NCI-H82 (cell line): ENCODE measurements at regions not wholly inside any gene's neighbourhood (a gene's known extent, or its start where the extent isn't known, plus 50 kb on each side); places are given as distances from the start of the nearest gene placed in this dataset.
"Not testable (repeated sequence)": the region's sequence is repeated elsewhere in the genome, so short reads cannot be mapped to it uniquely, and the experiment has no call there.

Experiments
- DNase-seq: peaks from one replicate; lab custom pipeline; 2025; lab: John Stamatoyannopoulos, UW

DNA sequence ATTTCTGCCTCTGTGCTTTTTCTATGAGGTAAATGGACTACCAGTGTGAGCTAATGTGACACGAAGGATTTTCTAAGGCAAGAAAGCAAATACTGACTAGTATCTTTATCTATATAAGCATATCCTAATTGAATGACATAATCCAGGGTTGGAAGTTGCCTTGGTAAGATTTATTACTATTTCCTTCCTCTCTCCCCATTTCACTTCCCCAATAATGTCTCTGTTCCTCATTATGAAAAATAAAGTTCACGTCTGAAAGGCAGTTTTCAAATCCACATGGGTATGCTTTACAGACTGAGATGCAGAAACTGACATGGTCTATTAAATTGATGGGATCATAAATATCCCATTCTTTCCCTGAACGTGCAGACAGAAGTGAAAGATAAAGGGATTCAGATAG lies 86.0 kb downstream of the DTWD1 start:
- DNase-seq = no peak

DNA sequence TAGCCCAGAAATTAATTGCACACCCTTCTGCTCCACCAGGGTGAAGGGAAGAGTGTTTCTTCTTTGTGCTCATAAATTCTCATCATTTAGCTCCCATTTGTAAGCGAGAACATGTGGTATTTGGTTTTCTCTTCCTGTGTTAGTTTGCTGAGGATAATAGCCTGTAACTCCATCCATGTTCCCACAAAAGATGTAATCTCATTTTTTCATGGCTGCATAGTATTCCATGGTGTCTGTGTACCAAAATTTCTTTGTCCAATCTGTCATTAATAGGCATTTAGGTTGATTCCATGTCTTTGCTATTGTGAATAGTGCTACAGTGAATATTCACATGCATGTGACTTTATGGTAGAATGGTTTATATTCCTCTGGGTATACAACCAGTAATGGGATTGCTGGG lies 86.8 kb downstream of the DTWD1 start:
- DNase-seq = no peak

DNA sequence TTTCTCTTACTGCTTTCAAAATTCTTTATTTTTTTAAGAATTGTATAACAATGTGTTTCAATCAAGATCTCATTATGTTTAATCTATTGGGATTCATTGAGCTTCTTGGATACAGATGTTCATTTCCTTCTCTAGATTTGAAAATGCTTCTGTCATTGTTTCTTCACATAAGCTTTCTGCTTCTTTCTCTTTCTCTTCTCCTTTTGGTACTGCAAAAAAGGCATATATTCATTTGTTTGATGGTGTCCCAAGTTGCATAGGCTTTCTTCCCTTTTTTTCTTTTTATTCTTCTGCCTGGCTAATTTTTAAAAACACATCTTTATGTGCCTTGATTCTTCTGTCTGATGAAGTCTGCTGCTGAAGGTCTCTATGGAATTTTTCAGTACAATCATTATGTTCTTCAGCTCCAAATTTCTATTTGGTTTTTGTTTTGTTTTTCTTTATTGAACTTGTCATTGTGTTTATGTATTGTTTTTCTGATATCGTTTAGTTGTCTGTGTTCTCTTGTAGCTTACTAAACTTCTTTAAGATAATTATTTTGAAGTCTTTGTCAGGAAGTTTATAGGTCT lies 88.9 kb downstream of the DTWD1 start:
- DNase-seq = no peak

DNA sequence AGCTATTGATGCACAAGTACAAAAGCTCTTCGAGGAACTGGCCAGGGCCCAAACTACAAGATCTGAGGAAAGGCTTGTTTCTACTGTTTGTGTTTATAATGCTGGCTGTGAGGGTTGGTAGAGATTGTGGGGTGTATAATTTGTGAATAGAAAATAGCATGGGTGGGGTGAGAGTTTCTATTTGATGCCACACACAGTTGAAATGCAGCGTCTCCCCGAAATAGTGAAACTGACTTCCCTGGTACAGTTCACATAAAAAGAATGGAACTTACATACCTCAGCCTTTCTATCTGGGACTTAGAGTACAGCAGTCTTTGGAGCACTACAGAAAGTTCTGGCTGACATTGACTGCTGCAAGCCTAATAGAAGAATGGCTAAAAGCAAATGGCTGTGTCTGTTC lies 91.3 kb downstream of the DTWD1 start:
- DNase-seq = no peak

DNA sequence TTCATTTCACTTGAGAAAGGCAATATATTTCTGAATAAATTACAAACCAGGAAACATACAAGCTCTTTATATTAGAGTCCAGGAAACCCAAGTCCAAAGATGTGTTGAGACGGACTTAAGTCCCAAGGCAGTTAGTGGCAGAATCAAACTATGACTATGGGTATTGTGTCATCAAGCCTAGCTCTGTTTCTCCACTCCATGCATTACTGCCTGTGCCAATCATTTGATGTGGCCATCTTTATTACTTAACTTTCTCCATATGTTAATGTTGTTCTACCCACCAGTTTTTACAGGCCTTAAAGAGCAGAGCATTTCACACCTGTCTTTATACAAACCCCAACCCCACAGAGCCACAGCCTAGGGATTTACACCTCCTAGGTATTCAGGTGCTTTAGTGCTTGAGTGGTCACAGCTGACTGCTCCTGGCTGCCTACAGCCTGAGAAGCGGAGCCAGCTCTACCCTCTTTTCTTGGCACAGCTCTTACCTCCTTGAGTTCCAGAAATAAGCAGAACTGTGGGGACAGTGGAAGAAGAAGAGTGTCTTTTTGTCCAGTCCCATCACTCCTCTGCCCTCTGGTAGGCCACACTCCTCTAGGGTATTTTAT lies 92.1 kb downstream of the DTWD1 start:
- no peak for DNase-seq

DNA sequence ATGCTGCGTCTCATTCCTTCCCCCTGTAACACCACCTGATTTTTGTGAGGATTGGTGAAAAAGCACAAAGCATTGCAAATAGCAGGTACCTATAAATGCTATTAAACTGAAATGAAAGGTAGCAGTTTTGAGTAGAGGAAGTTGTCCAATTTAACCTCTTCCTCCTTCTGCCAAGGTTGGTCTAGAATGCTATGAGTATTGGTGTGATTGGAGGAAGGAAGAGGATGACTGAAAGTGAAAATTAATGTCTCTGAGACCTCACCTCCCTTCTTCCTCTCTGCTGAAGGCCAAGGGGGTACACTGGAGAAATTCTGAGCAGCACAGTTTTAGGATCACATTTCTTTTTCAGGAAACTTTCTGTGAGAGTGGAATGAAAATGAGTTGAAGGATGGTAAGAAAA lies 94.4 kb downstream of the DTWD1 start:
- no peak for DNase-seq

DNA sequence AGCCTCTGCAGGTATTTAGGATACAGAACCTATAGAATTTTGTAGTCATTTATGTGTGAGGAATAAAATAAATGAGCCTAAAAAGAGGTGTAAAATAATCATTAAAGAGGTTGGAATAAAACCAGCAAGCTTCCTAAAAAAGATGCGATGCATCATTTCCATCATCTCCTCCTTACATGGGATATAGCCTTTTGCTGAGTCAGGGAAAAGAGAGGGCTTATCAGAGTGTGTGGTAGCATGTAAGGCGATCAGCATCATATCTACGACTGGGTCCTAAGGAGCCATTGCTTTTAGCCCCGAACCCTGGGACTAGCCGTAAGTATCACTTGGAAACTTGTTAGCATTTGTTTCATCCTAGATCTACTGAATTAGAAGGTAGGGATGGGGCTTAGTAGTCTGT lies 94.9 kb downstream of the DTWD1 start:
- no peak for DNase-seq

DNA sequence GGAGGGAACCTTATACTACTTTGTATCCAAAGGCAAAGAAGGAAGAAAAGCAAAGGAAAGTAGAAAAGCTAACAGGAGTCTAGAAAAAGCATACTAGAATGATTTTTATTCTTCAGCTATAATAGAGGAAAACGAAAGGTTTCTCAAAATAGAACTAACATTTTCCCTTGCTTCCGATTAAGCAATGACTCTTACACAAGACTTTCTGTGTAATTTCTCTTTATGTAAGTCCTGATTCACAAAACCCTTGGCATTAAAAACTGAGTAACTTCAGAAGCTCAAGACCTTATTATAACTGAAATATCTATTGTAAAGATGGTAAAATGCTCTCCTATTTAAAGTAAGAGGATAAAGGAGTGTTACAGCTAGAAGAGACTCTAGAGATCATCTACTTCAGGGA lies 97.4 kb downstream of the DTWD1 start:
- DNase-seq = no peak

DNA sequence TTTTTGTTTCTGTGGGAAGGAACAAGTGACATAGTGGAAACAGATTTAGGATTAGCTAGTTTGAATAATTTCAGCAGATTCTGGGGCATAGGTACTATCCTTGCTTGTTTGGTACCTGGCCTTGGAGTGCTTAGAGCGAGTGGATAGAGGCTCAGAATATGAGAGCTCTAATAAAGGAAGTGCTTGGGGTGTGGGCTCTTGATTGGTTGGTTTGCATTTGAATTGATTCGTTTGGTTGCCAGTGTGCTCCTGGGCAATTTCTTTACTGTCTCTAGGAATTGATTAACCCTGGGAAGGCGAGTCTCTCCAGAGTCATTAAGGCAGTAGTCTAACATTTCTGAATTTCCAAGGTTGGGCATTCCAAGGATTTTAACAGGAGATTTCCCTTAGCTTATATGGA lies 98.0 kb downstream of the DTWD1 start:
- no peak for DNase-seq

DNA sequence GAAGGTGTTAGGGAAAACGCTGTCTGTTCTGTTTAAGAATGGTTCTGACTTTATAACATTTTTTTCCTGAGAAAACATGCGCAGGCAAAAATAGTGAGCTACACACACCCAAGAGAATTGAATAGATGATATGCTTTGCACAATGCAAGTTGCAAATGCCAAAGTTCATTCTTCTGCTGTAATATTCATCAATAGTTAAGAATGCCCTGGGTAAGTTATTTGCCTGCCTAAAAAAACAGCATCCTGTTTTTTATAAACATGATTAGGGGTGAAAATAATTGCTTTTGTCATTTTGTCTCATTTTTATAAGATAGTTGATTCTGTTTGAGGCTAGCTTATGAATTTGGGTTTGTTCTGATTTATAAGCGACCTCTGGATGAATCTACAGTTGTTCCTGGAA lies 99.4 kb downstream of the DTWD1 start:
- no peak for DNase-seq

DNA sequence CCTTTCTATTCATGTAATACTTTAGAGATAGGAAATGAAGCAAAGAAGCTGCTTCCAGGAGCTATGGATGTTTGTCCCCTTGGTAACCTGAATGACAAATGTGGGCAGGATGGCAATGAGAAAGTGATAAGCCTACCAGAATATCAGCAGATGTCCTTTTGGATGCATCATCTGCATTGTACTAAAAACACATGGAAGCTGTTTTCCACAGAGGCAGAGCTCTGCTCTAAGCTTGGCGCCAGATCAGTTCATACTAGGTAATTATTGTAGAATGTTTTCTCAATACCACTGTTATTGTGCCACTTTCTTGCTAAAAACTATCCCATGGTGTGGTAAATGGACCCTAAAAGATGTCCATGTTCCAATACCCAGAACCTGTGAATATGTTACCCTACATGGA lies 100.2 kb downstream of the DTWD1 start:
- DNase-seq = no peak

DNA sequence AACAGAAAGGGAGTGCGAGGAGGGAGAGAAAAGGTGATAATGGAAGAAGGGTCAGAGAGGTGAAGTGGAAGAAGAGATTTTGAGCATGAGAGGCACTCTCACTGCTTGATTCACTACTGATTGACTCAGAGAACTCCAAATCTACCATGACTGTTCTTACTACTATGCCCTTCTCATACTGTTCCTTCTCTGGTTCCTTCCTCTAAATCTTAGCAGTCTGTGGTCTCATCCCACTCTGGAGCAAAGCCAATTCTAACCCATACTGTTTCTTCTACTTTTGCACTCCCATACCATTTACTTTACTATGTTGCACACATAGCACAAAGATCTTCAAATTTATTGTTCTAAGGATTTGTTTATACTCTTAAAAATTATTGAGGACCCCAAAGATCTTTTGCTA lies 100.8 kb downstream of the DTWD1 start:
- DNase-seq = no peak

DNA sequence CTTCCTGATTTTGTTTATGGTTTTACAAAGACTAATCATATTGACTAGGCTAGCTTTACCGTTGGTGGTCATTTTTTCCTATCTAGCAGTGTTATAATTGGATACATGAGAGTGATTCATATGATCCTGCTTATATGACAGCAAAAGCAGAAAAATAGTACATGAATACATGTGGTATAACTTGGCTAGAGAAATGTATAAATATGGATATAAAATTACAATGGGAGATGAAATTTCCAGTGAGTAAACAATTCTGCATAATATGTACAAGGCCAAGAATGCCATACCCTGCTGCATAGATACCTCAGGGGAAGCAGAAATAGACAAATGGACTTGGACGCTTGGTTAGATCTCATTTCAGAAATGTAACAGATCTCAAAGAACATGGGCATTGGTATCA lies 103.1 kb downstream of the DTWD1 start:
- no peak for DNase-seq

DNA sequence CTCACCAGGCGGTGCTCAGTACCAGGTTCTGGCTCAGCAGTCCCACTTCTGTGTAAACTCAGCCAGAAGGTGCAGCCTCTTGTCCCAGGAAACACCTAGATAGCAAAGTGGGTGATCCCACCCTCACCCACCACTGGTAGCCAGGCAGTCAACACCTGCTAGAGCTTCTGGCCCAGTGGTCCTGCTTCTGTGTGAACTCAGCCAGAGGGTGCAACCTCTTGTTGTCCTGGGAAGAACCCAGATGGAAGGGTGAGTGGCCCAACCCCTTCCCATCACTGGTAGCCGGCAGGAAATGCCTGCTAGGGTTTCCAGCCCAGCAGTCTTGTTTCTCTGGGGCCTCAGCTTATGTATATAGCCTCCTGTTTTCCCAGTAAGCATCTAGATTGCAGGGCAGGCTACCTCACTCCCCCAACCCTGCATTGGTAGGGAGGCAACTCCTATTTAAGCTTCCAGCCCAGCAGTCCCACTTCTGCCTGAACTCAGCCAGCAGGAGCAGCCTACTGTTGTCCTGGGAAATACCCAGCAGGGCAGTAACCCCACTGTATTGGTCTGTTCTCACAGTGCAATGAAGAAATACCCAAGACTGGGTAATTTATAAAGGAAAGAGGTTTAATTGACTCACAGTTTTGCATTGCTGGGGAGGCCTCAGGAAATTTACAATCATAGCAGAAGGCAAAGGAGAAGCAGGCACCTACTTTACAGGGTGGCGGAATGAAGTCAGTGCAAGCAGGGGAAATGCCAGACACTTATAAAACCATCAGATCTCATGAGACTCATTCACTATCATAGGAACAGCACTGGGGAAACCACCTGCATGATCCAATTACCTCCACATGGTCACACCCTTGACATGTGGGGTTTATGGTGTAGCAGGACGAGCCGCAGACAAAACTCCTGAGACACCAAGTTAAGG lies 110.6 kb downstream of the DTWD1 start:
- peak; percentile 80 for DNase-seq

DNA sequence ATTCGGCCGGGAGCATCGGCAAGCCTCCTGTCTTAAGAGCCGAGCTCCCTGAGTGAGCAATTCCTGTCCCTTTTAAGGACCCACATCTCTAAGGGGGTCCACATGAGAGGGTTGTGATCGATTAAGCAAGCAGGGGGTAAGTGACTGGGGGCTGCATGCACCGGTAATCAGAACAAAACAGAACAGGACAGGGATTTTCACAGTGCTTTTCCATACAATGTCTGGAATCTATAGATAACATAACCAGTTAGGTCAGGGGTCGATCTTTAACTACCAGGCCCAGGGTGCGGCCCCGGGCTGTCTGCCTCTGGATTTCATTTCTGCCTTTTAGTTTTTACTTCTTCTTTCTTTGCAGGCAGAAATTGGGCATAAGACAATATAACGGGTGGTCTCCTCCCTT lies 111.3 kb downstream of the DTWD1 start:
- not testable (repeated sequence) for DNase-seq

DNA sequence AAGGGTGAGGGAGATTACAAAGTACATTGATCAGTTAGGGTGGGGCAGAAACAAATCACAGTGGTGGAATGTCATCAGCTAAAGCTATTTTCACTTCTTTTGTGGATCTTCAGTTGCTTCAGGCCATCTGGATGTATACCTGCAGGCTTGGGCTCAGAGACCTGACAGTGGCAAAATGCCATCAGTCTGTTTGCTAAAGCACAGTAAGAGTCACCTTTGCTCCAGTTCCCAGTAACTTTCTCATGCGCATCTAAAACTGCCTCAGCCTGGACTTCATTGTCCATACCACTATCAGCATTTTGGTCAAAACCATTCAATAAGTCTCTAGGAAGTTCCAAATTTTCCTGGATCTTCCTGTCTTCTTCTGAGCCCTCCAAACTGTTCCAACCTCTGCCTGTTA lies 113.2 kb downstream of the DTWD1 start:
- DNase-seq = not testable (repeated sequence)

DNA sequence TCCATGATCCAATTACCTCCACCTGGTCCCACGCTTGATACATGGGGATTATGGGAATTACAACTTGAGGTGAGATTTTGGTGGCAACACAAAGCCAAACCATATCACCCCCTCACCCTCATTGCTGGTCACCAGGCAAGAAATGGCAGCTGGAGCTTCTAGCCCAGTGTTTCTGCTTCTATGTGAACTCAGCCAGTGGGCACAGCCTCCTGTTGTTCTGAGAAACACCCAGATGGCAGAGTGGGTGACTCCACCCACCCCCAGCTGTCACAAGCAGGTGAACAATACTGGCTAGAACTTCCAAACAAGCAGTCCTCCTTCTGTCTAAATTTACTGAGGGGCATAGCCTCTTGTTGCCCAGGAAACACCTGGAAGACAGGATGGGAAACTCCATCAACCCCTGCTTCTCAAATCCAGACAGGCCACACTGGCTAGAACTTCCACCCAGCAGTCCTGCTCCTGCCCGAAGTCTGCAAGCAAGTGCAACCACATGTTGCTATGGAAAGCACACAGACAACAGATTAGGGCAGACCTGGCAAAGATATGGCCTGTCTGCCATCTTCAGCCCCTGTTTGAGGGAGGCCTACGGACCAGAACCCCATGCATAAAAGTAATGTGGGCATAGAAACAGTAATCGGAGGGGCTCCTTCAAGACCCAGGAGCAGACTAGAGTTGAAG lies 114.1 kb downstream of the DTWD1 start:
- peak; percentile 93 for DNase-seq

DNA sequence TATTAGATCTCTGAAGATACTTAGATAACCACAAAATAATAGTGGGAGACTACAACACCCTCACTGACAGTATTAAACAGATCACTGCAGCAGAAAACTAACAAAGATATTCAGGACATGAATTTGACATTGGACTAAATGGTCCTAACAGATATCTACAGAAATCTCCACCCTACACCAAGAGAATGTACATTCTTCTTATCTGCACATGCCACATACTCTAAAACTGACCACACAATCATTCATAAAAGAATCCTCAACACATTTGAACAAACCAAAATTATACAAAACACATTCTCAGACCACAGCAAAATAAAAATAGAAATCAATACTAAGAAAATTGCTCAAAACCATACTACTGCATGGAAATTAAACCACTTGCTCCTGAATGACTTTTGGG lies 116.3 kb downstream of the DTWD1 start:
- DNase-seq = no peak

DNA sequence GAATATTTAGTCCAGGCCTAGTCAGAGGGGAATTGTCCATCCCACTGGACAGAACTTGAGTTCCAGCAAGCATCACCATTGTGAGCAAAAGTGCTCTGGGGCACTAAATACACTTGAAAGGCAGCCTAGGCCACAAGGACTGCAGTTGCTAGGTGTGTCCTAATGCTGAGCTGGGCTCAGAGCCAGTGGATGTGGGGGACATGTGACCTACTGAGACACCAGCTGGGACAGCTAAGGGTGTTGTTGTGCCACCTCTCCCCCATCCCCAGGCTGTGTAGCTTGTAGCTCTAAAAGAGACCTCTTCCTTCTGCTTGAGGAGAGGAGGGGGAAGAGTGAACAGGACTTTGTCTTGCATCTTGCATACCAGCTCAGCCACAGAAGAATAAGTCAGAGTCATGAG lies 120.9 kb downstream of the DTWD1 start:
- peak; percentile 41 for DNase-seq

DNA sequence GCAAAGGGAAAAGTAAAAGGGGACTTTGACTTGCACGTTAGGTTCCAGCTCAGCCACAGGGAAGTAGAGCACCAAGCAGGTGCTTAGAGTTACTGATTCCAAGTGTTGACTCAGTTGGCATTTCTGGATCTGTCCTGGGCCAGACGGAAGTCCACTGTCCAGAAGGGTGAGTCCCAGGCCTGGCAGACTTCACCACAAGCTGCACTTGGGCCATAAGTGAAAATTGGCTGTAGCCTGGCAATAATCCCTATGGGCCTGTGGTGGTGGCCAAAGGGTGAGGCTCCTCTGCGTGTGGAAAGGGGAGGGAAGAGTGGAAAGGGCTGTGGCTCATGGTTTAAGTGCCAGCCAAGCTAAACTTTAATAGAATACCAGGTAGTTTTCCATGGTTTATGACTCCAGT lies 121.5 kb downstream of the DTWD1 start:
- DNase-seq = no peak

DNA sequence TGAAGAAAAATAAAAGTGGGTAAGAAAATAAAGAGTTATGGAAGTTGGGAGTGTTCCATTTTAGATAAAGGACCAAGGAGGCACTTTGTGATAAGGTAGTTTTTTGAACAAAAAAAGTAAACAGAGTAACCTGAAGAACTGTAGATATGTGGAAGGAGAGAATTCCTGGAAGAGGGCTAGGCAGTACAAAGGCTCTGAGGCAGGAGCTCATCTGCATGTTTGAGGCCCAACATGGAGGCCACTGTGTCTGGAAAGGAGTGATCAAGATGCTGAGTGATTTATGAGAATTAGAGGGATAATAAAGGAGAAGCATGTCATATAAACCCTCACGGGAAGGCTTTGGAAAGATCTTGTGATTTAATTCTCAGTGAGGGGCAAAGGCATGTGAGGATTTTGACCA lies 126.5 kb downstream of the DTWD1 start:
- peak; percentile 7 for DNase-seq

DNA sequence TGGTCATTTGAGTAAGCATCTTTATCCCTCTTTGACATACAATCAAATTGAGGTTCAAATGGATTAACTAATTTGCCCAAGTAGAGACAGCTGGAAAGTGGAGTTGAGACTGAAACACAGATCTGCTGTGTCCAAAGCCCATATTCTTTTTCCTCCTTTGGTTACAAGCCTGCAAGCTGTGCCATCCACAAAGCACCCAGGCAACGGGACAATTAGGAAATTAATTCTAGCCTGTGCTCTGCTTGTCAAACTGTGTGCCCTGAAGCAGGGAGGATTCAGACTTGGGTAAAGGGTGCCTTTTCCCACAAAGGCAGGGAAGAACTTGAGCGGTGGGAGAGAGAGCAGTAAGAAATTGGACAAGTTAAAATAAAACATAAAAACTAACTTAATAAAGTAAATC lies 127.9 kb downstream of the DTWD1 start:
- DNase-seq = peak; percentile 36

DNA sequence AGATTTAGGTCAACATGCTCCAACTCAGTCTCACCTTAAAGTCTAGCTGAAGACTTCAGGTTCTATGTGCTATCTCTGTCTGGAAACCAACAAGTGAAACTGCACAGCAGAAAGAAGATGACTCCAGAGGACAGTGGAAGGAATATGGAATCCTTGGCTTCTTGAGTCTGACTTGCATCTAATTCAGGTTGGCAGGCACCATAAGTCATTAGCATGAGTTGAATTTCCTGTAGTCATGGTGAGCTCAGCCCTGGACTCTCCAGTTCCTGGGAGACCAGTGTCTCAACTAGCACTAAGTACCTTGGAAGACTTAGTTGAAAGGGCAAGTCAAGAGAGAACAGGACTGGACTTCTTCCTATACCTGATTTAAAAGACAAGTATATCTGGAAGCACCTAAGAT lies 129.7 kb downstream of the DTWD1 start:
- no peak for DNase-seq
